ENCODE measurements at regions not wholly inside any gene's neighbourhood (a gene's known extent, or its start where the extent isn't known, plus 50 kb on each side); places are given as distances from the start of the nearest gene placed in this dataset.

- no peak for TF ChIP-seq CTCF (IDR thresholded peaks at IDR 0.05; ENCODE audit: insufficient read depth, low read depth, low read length)
- TF ChIP-seq EZH2 (IDR thresholded peaks at IDR 0.05; ENCODE audit: insufficient read depth, low read length): no peak
Measured at GRCh38 chr6:139638179-139638941, 263.9 kb upstream of the CITED2 start.
